LoVo (cell line): ENCODE measurements at regions not wholly inside any gene's neighbourhood (a gene's known extent, or its start where the extent isn't known, plus 50 kb on each side); places are given as distances from the start of the nearest gene placed in this dataset.

Source experiments
- DNase-seq: peaks from one replicate; pipeline ENCODE4 v3.0.0-alpha.2; 2016; ENCODE audit warnings: low spot score

DNA sequence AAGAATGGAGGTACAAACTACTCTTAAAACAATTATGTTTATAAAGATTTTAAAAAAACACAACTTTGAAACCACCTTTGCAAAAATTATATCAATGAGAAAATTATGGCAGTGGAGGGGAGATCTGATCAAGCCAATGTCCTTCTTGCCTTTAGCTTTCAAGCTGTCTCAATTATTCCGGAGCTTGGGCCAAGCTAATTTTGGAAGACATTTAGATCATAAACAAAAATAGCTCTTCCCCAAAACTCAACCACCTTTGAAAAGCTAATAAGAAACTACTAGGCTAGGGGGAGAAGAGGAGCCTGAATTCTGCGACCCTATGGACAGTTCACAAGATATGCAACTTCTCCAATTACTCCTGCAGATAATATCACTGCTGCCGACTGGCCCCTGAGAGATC lies 263.3 kb downstream of the ICE1 start:
- DNase-seq, result no peak

GRCh38 chr5:5683174-5683573 lies 260.7 kb downstream of the ICE1 start:
- DNase-seq, result no peak

GRCh38 chr5:5678909-5679308 lies 256.4 kb downstream of the ICE1 start:
- DNase-seq, result peak; percentile 9

DNA sequence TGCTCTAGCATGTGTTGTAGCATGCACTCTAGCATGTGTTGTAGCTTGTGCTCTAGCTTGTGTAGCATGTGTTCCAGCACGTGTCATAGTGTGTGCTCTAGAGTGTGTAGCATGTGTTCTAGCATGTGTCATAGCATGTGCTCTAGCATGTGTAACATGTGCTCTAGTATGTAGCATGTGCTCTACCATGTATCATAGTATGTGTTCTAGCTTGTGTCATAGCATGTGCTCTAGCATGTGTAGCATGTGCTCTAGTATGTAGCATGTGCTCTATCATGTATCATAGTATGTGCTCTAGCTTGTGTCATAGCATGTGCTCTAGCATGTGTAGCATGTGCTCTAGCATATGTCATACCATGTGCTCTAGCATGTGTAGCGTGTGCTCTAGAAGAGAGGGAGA lies 255.3 kb downstream of the ICE1 start:
- DNase-seq, result no peak

GRCh38 chr5:5676218-5676617 lies 253.7 kb downstream of the ICE1 start:
- DNase-seq, result no peak

DNA sequence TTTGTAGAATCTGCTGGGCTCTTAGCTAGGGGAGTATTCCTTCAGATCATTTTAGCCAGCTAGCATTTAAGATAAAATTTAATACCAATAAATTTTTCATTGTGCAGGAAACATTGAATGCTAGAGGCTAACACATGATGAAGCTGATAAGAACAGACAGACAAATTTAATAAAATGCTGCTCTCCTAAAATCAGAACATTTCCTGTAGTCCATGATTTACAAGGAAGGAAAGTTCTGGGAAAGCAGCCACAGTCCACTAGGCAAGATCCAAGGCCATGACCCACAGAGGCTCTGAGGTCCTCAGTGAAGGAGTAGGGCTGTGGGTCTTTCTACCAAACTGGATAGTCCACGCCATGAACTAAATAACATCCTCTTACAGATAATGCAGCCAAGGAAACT lies 253.0 kb downstream of the ICE1 start:
- DNase-seq, result no peak

DNA sequence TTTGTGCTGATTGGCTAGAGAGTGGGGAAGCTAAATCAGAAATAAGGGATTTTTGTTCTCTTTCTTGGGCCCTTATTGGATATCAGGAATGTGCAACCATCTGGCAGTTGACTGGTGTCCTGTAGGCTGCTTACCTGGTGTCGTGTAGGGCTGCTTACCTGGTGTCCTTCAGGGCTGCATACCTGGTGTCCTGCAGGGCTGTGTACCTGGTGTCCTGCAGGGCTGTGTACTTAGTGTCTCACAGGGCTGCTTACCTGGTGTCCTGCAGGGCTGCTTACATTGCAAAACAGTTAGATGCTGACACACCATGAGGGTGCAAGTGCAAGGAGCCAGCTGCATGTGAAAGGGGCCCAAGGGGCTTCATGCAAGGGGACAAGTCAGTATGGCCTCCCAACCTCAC lies 249.3 kb downstream of the ICE1 start:
- no peak for DNase-seq

- no peak for DNase-seq
These were observed 244.7 kb downstream of the ICE1 start for GRCh38 chr5:5667136-5667554.

- DNase-seq, result no peak
These were observed 243.9 kb downstream of the ICE1 start for GRCh38 chr5:5666369-5666768.

DNA sequence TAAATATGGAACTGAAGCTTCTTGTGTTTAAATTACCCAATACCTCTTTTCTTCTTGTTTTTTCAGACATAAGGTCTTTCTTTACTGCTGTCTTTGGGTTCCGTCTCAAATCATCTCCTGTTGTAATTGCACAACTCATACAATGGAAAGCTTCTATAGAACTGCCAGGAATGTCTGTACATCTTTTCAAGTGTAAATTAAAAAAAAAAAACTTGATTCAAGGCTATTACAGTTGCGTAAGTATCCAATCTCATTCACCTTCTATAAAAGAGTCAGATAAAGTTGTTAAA lies 243.5 kb downstream of the ICE1 start:
- no peak for DNase-seq

DNA sequence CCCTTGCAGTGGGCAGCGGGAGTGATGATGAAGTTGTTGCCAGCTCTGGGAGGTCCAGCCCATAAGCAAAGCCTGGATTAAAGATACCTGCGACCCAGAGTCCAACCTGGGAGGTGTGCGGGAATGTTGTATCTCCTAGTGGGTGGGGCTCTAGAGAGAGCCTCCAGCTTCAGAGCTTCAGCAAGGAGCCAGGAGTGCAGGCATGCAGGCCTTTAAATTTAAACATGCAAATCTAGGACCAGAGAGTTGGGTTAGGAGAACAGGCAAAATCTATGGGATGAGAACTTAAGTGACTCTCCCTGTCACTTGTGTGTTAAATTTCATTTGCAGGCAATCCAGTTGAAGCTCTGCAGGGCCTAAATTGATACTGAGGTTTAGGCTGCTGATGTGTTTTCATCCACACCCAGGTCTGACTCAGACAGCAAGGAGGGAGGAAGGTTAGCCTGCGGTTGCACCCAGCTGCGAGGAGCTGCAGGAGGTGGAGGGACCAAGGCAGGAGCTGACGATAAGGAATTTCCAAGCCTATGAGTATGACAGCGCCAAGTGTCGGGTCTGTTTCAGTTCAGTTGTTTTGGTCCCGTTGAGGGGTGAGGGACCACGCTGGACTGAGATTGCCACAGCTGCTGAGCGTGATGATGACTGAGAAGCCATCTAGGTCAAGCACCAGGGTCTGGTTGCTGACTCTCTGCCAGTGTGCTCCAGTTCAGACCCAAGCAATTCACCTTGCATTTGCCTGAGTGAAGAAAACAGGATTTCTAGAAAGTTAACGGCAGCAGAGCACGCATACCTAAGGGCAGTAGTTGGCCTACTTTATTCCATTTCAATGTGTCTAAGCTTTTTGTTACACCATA lies 243.0 kb downstream of the ICE1 start:
- peak; percentile 70 for DNase-seq

DNA sequence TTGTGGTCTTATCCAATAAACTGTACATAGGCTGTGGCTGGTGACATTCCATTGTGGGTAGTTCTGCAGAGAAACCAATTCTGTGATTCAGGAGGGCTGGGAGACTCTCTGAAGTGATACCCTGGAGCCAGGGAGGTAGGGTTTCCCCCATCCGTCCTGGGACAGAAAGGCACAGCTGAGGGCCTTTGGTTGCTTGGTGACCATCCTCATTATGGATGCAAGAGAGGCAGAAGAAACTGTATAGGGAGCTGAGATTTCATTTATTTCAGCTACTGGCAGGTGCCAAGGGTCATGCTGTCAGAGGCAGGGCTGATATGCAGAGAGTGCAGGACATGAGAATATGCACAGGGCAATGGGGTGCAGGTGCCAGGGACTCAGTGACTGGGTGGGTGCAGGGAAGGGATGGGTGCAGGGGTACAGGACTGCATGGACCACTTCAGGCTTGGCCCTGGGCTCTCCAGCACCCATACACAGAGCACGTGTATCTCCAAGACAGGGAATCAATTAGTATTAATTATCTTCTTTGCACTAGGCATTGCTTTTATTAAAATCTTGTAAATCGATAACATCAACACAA lies 236.5 kb downstream of the ICE1 start:
- no peak for DNase-seq

DNA sequence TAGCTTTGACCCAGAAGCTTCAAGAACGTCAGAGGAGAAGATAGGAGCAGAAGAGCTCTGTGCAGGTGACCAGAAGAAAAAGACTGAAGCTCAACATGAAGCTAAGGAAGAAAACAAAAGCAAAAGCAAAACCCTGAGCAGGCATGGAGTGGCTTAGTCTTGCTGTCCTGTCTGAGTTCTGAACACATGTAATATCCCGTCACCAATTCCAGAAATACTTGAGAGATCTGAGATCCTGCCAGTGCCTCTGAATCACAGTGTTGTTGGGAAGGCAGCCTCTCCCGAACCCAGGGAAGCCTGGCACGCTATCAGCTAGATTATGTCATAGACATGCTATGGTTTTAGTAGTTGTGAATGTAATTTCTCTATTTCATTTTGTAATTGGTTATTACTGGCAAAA lies 235.7 kb downstream of the ICE1 start:
- peak; percentile 39 for DNase-seq

DNA sequence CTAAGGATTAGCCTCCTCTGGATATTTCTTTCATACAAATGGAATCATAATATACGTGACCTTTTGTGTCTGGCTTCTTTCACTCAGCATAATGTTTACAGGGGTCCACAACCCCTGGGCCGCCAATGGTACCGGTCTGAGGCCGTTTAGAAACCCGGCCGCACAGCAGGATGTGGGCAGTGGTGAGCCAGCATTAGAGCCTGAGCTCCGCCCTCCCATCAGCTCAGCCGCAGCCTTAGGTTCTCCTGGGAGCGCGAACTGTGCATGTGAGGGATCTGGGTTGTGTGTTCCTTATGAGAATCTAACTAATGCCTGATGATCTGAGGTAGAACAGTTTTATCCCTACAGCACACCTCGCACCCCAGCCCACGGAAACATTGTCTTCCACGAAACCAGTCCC lies 229.7 kb downstream of the ICE1 start:
- no peak for DNase-seq

GRCh38 chr5:5650949-5651348 lies 228.5 kb downstream of the ICE1 start:
- DNase-seq, result no peak

DNA sequence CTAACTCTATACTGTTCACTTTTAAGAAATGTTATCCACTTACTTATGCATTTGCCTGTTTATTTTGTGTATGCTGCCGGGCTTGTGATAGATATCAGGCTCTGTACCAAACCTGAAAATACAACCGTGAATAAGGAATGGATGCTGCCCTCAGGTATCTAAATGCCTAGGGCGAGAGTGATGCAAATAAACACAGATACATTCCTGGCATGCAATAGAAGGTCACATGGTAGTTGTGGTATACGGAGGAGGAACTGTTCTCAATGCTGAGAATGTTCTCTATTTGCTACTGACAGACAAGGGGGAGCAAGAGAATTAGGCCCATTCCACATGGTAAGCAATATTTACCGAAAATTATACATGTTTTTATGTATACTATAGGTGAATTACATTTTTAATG lies 227.8 kb downstream of the ICE1 start:
- no peak for DNase-seq

DNA sequence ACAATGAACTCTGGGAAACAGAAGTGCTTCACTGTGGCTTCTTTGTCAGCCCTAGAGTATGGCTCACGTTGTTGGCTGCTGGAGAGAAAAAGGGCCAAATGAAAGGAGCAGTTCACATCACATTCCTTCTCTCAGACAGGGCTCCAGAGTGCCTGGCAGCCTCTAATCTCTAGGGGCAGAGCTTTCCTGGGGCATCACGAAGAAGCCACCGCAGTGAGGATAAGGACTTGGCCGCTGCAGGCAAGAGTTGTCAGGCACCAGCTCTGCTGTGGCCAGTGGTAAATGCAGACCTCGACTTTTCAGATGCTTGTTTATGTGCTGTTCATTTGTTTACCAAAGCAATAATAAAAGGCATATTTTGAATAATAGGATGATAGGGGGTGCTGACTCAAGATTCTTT lies 227.2 kb downstream of the ICE1 start:
- DNase-seq, result no peak

DNA sequence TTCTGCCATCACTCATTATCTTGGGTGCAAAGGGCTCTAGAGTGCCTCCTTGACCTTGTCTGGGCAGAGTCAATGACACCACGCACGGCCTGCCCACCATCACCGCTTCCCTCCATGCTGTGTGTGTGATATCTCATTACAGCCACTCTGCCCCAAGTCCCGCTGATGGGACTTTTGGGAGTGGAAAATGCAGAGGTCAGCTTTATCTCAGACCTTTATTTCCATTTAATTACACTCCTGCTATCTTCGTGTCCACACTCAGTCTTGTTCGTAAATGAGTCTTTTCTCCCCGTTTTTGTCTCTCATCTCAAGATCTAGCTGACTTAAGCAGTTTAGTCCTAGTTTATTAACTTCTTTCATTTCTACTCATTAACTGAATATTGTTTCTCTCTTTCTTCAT lies 226.2 kb downstream of the ICE1 start:
- DNase-seq, result no peak

DNA sequence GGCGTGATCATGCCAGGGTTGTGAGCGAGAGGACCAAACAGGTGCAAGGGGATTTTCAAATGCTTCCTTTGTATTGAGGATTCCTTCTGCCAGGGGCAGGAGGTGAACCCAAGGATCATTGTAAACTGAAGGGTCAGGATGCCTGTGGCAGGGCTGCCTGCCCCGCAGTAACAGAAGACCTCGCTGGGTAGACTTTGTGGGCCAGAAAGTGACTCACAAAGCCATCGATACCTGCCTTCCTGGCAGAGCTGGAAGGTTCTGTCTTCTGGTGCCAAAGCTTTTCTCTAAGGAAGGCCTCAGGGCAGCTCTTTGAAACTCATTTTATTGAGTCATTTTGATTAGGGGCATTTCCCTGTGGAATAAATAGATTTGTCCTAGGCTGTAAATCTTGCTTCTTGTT lies 223.4 kb downstream of the ICE1 start:
- DNase-seq, result no peak

GRCh38 chr5:5645198-5645597 lies 222.7 kb downstream of the ICE1 start:
- DNase-seq, result no peak

DNA sequence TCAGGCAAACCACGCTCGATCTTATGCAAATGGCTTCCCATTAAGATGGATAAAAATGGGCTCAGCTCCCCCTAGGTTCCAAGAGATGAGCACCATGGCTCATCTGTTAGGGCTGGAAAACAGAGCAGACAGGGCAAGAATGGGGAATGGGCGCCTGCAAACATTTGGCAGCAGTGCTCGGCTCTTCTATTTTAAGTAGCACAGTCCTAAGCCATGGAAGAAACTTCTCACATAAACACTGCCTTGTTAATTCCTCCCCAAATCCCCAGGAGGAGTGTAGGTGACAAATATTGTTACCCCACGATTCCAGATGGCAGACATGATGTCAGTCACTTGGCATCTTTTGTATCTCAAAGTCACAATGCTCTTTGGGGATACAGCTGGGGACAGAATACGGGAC lies 221.8 kb downstream of the ICE1 start:
- no peak for DNase-seq

- no peak for DNase-seq
These were observed 221.0 kb downstream of the ICE1 start for GRCh38 chr5:5643481-5643880.

GRCh38 chr5:5638211-5638610 lies 215.7 kb downstream of the ICE1 start:
- no peak for DNase-seq

- no peak for DNase-seq
These were observed 214.7 kb downstream of the ICE1 start for GRCh38 chr5:5637173-5637572.
